K562 (cell line): ENCODE measurements at regions not wholly inside any gene's neighbourhood (a gene's known extent, or its start where the extent isn't known, plus 50 kb on each side); places are given as distances from the start of the nearest gene placed in this dataset.
A peak's percentile ranks its signal among the peaks of the same experiment; 100 is the strongest.

Experiments used
- ARID3A ChIP-seq: IDR thresholded peaks from 2 replicates; pipeline ENCODE4 v1.6.1; 2012; ENCODE audit warnings: low read depth, low read length, improper control_type of control experiment, borderline replicate concordance
- ATF3 ChIP-seq, 2 experiments: fragments of 450-650 bp in 1 of 2; sonication (generic) in 1 of 2; formaldehyde crosslinking in 1 of 2; IDR thresholded peaks in 1 of 2; conservative IDR thresholded peaks in 1 of 2; 2 replicates each; pipeline versions ENCODE4 v1.6.1 to v1.8.1; 2016 to 2023; ENCODE audit warnings: mild to moderate bottlenecking in 2 of 2, moderate library complexity in 2 of 2, inconsistent platforms in 1 of 2, missing genetic modification reagents in 1 of 2
- ATF7 ChIP-seq: fragments of 450-650 bp; IDR thresholded peaks from 2 replicates; pipeline ENCODE4 v1.7.1; 2014; ENCODE audit warnings: mild to moderate bottlenecking, moderate library complexity
- CGGBP1 ChIP-seq: fragments of 250-450 bp; sonication (Bioruptor Pico); IDR thresholded peaks from 2 replicates; pipeline ENCODE4 v1.9.0; 2021; ENCODE audit warnings: mild to moderate bottlenecking
- CREB3L1 ChIP-seq: fragments of 450-650 bp; IDR thresholded peaks from 2 replicates; pipeline ENCODE4 v1.6.1; 2014; ENCODE audit warnings: low read depth, mild to moderate bottlenecking, moderate library complexity, borderline replicate concordance
- KLF16 ChIP-seq: IDR thresholded peaks from 2 replicates; pipeline ENCODE4 v1.6.1; 2016; ENCODE audit warnings: antibody characterized with exemption
- NCOA1 ChIP-seq: fragments of 450-650 bp; IDR thresholded peaks from 2 replicates; pipeline ENCODE4 v1.6.1; 2016; ENCODE audit warnings: low read depth
- PRMT5 ChIP-seq: sonication (generic); formaldehyde crosslinking; IDR thresholded peaks from 2 replicates; pipeline ENCODE4 v1.5.0; 2020; ENCODE audit warnings: missing genetic modification reagents
- RAD21 ChIP-seq, 2 experiments: fragments of 250-450 bp in 1 of 2; fragments of 450-650 bp in 1 of 2; sonication (Bioruptor Pico) in 1 of 2; formaldehyde crosslinking in 1 of 2; IDR thresholded peaks in 1 of 2; conservative IDR thresholded peaks in 1 of 2; 2 replicates each; pipeline versions ENCODE4 v1.4.0 to v1.8.0; 2020 to 2022; ENCODE audit warnings: mild to moderate bottlenecking in 2 of 2, moderate library complexity in 1 of 2
- RCOR1 ChIP-seq, 2 experiments: IDR thresholded peaks; 2 replicates each; pipeline ENCODE4 v1.6.1; 2012; ENCODE audit warnings: low read depth in 2 of 2, low read length in 2 of 2, borderline replicate concordance in 1 of 2, improper control_type of control experiment in 1 of 2
- SNAPC5 ChIP-seq: fragments of 250-450 bp; sonication (Bioruptor Pico); IDR thresholded peaks from 2 replicates; pipeline ENCODE4 v1.8.0; 2021; ENCODE audit warnings: moderate library complexity, mild to moderate bottlenecking, inconsistent platforms
- ZFX ChIP-seq: sonication (generic); formaldehyde crosslinking; IDR thresholded peaks from 2 replicates; pipeline ENCODE4 v1.8.0; 2022; ENCODE audit warnings: mild to moderate bottlenecking, missing genetic modification reagents, moderate library complexity
- ZNF197 ChIP-seq: fragments of 200-800 bp; sonication (Bioruptor generic); IDR thresholded peaks from 2 replicates; pipeline ENCODE4 v1.6.1; 2016; ENCODE audit warnings: low read depth, missing genetic modification characterization, missing compliant biosample characterization
- ZNF561 ChIP-seq: fragments of 450-650 bp; formaldehyde crosslinking; conservative IDR thresholded peaks from 2 replicates; pipeline ENCODE4 v1.4.0; 2020; ENCODE audit warnings: mild to moderate bottlenecking, moderate library complexity
- ZNF609 ChIP-seq: sonication (generic); formaldehyde crosslinking; IDR thresholded peaks from 2 replicates; pipeline ENCODE4 v1.8.1; 2023; ENCODE audit warnings: missing genetic modification reagents, mild to moderate bottlenecking, borderline replicate concordance
- ZNF75A ChIP-seq: fragments of 450-650 bp; formaldehyde crosslinking; IDR thresholded peaks from 2 replicates; pipeline ENCODE4 v1.4.0; 2020; ENCODE audit warnings: mild to moderate bottlenecking

GRCh38 chr7:142357953-142358520 lies 100.2 kb upstream of the PRSS58 start (continued):
- no peak for TF ChIP-seq ARID3A
- TF ChIP-seq ZNF75A (CRISPR knock-in tag), result no peak
- no peak for TF ChIP-seq PRMT5 (CRISPR knock-in tag)
- no peak for TF ChIP-seq CREB3L1
- TF ChIP-seq ZFX (CRISPR knock-in tag), result no peak
- TF ChIP-seq RCOR1 (IDR thresholded peaks at IDR 0.05; ENCODE audit: borderline replicate concordance in 1 of 2, low read depth in 2 of 2, low read length in 2 of 2), result peak in 1 of 2 experiments; percentile 35; a peak in 1 of 4 replicates
- no peak for TF ChIP-seq NCOA1
- no peak for TF ChIP-seq CGGBP1 (CRISPR knock-in tag)
- peak; percentile 68 for TF ChIP-seq ATF3 (IDR thresholded peaks at IDR 0.05)
- TF ChIP-seq ATF3 (CRISPR knock-in tag; conservative IDR thresholded peaks at IDR 0.05), result no peak
- TF ChIP-seq SNAPC5, result no peak
- no peak for TF ChIP-seq ZNF197 (CRISPR knock-in tag)
- 0 out of 2 replicates have a peak, but pooled peaks have one; percentile 30 for TF ChIP-seq ATF7
- peak; percentile 33 to 41 for TF ChIP-seq RAD21 (CRISPR knock-in tag; conservative IDR thresholded peaks at IDR 0.05 in 1 of 2, IDR thresholded peaks at IDR 0.05 in 1 of 2)
- TF ChIP-seq ZNF561 (CRISPR knock-in tag), result no peak
- no peak for TF ChIP-seq ZNF609 (CRISPR knock-in tag)
- TF ChIP-seq KLF16, result peak; percentile 61
